ENCODE measurements at regions not wholly inside any gene's neighbourhood (a gene's known extent, or its start where the extent isn't known, plus 50 kb on each side); places are given as distances from the start of the nearest gene placed in this dataset.
A peak's percentile ranks its signal among the peaks of the same experiment; 100 is the strongest.
"Not testable (repeated sequence)": the region's sequence is repeated elsewhere in the genome, so short reads cannot be mapped to it uniquely, and the experiment has no call there.

DNA sequence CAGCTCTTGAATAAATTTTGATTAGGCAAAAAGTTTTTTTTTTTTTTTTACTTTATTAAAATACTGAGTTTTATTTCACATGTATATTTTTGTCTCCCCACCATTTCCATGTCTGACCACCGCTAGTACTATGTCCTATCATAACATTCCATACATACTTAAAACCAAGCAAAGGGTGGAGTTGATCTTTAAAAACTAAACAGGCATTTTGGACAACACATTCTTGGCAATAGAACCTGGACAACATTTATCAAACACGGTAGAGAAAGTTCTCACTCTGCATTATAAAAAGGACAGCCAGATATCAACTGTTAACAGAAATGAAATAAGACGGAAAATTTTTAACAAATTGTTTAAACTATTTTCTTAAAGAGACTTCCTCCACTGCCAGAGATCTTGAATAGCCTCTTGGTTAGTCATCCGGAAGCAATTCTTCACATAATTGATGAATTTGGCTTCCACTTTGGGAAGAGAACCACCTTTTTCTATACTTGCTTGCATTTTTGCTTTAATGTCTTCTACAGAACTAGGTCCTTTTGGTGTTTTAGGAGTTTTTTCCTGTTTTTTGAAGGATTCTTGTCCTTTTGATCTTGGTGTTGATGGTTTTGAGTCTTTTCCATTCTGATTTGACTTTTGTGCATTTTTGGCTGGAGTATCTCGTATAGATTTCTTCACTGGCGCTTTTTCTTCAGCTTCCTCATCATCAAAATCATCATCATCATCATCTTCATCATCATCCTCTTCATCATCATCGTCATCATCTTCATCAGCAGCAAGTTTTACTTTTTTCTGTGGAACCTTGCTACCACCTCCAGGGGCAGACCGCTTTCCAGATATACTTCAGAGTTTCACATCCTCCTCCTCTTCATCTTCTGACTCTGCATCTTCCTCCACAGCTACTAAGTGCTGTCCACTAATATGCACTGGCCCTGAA lies 58.7 kb downstream of the POU5F2 start:
- 77 to 80% methylated on average over 8 of the region's 8 CpGs for WGBS, 2 donors
- not testable (repeated sequence) for ATAC-seq (ENCODE audit: low FRiP score in 2 of 2); DNase-seq

DNA sequence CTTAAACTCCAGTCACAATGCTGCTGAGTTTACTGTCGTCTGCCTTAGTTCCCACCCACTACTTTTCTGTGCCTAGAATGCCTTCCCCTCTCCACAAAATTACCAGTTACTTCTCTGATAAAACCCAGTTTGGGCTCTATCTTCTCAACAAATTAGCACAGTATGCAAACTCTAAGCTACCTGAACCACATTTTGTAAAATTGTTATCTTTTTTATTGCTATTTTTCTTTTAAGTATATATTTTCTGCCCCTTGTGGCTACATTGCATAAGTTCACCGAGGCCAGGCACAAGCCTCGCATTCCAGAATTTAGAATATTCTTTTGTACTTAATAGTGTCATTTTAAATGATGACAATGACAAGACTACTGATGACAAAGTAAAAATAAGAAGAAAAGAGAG lies 60.0 kb downstream of the POU5F2 start:
- H3K9me3 ChIP-seq = no peaks in the 10 kb centered on the region
- no peaks in the 10 kb centered on the region for H3K27me3 ChIP-seq
- WGBS, 2 donors = 90 to 95% methylated on average over 3 of the region's 3 CpGs
- TF ChIP-seq EP300 (IDR thresholded peaks at IDR 0.05) = no peak
- TF ChIP-seq, protein P1, sequence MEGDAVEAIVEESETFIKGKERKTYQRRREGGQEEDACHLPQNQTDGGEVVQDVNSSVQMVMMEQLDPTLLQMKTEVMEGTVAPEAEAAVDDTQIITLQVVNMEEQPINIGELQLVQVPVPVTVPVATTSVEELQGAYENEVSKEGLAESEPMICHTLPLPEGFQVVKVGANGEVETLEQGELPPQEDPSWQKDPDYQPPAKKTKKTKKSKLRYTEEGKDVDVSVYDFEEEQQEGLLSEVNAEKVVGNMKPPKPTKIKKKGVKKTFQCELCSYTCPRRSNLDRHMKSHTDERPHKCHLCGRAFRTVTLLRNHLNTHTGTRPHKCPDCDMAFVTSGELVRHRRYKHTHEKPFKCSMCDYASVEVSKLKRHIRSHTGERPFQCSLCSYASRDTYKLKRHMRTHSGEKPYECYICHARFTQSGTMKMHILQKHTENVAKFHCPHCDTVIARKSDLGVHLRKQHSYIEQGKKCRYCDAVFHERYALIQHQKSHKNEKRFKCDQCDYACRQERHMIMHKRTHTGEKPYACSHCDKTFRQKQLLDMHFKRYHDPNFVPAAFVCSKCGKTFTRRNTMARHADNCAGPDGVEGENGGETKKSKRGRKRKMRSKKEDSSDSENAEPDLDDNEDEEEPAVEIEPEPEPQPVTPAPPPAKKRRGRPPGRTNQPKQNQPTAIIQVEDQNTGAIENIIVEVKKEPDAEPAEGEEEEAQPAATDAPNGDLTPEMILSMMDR (IDR thresholded peaks at IDR 0.05) = no peak
- no peak for TF ChIP-seq POLR2AphosphoS5 (IDR thresholded peaks at IDR 0.05)
- no peak for TF ChIP-seq POLR2A (IDR thresholded peaks at IDR 0.05)
- no peak for ATAC-seq (ENCODE audit: low FRiP score in 2 of 2)
- H3K4me3 ChIP-seq = no peak overlapping the region
- DNase-seq = no peak
- peaks cover 0 to 7% (median 3%) of the 10 kb centered on the region in 4 donors for H3K4me1 ChIP-seq
- no peak overlapping the region for H3K27ac ChIP-seq
- no peaks in the 10 kb centered on the region for H3K36me3 ChIP-seq

More for the DNA sequence above, 58.7 kb downstream of the POU5F2 start:
- H3K4me3 ChIP-seq, H3K27me3 ChIP-seq, H3K27ac ChIP-seq, H3K9me3 ChIP-seq, H3K36me3 ChIP-seq, H3K4me1 ChIP-seq: not testable (repeated sequence)

DNA sequence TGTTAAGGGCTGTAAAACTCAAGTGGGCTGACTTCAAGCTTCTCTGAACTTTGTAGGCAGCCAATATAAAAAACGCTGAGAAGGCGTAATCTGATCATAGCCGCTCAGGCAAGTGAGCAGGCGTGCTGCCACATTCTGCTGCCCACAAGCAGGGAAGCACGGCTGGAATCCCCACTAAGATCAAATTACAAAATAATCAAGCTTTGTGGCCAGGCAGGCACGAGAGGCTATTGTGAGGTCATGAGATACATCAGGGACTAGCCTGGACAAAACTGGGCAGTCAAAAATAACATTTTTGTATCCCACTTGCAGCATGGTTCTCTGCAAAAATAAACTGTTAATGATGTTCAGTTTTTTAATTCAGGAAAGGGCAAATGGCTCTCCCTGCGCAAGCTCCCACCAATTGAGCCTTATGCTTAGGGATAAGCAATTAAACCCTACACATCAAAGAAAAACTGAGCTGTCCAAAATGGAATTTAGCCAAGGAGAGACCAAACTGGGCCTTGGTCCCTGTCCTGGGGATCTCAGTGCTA lies 64.0 kb downstream of the POU5F2 start:
- Histone ChIP-seq H3K9me3 (no peaks in the 10 kb centered on the region), H3K27ac (no peak overlapping the region), H3K4me1 (peaks cover 0 to 11% (median 6%) of the 10 kb centered on the region in 4 donors), H3K4me3 (no peak overlapping the region), H3K36me3 (no peaks in the 10 kb centered on the region), H3K27me3 (no peaks in the 10 kb centered on the region)
- WGBS, 2 donors = 62 to 69% methylated on average over 7 of the region's 7 CpGs
- TF ChIP-seq EP300 (IDR thresholded peaks at IDR 0.05) (no peak), POLR2AphosphoS5 (IDR thresholded peaks at IDR 0.05) (no peak), POLR2A (IDR thresholded peaks at IDR 0.05) (no peak)
- TF ChIP-seq, protein P1 (IDR thresholded peaks at IDR 0.05) = no peak
- ATAC-seq (ENCODE audit: low FRiP score in 2 of 2) (peak in 1 of 2 donors; percentile 63), DNase-seq (peak in 1 of 2 donors; percentile 29)

DNA sequence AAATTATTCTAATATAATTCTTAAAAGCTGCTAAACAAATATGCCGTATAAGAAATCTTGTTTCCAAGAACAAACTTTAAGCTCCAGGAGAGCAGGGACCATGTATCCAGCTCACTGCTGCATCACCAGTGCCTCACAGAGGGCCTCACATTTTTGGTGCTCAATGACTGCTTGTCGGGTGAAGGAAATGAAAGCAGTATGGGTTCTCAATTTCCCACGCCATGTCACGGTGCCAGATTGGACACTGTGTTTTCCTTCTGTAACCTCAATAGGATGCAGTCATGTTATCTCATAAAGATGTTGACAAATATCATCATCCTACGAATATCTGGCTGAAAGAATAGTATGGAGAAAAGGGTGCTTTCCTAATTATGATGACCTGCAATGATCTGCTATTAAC lies 64.7 kb downstream of the POU5F2 start:
- Histone ChIP-seq H3K4me1 (peaks cover 0 to 11% (median 6%) of the 10 kb centered on the region in 4 donors), H3K9me3 (no peaks in the 10 kb centered on the region), H3K36me3 (no peaks in the 10 kb centered on the region), H3K27ac (no peak overlapping the region), H3K27me3 (no peaks in the 10 kb centered on the region), H3K4me3 (no peak overlapping the region)
- ATAC-seq (ENCODE audit: low FRiP score in 2 of 2) (no peak), DNase-seq (no peak)
- WGBS, 2 donors = 71 to 73% methylated on average over 5 of the region's 5 CpGs
- no peak for TF ChIP-seq POLR2A (IDR thresholded peaks at IDR 0.05)
- TF ChIP-seq, protein P1 (IDR thresholded peaks at IDR 0.05) = no peak
- no peak for TF ChIP-seq EP300 (IDR thresholded peaks at IDR 0.05)
- TF ChIP-seq POLR2AphosphoS5 (IDR thresholded peaks at IDR 0.05) = no peak

DNA sequence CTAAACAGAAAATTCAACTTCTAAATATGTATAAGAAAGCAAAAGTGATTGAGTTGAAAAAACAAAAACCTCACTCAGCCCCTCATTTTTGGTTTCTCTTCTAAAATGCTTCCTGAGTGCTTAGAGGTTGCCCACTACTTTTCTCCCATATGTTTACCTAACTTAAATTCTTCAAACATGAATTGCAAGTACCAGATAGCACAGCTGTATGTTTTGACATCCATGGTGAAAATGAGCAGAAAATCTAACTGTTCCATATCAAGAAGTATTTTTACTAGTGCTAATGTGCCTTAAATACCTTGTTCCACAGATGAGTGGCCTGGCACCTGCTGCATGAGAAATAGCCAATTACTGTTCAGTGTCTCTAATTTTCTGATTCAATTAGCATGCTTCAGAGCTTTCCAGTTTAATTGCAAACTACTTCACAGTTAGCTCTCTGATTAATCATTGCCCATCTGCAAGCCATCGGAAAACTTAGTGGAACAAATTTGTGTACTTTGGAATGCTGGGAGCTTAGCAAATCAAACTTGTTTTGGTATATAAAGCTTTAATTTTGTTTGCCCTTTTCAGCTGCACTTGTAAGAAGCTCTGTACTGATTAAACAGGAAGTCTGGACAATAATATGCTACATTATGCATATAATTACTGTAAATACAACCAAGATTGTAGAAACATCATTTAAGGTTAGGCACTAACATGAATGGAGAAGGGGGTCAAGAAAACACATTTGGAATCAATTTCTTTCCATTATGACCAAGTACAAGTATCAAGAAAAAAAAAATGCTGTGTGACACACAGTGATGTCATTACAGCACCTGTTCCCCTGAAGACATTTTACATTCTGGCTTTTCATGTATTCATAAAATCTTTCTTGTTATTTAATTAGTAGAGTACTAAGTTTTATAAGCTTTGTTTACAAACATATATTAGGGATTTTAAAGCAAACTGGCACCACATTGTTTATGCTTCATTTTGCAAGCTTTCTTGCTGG lies 65.6 kb downstream of the POU5F2 start:
- 62 to 63% methylated on average over 1 of the region's 1 CpG for WGBS, 2 donors
- H3K36me3 ChIP-seq = no peaks in the 10 kb centered on the region
- DNase-seq = no peak
- peaks cover 0 to 11% (median 6%) of the 10 kb centered on the region in 4 donors for H3K4me1 ChIP-seq
- TF ChIP-seq POLR2AphosphoS5 (IDR thresholded peaks at IDR 0.05) = no peak
- TF ChIP-seq, protein P1 (IDR thresholded peaks at IDR 0.05) = no peak
- no peak for TF ChIP-seq POLR2A (IDR thresholded peaks at IDR 0.05)
- no peak for TF ChIP-seq EP300 (IDR thresholded peaks at IDR 0.05)
- H3K4me3 ChIP-seq = no peak overlapping the region
- no peak overlapping the region for H3K27ac ChIP-seq
- H3K9me3 ChIP-seq = no peaks in the 10 kb centered on the region
- H3K27me3 ChIP-seq = no peaks in the 10 kb centered on the region
- no peak for ATAC-seq (ENCODE audit: low FRiP score in 2 of 2)

Data from upper lobe of left lung (tissue), 6 donors.